GM18520 (cell line): ENCODE measurements at regions not wholly inside any gene's neighbourhood (a gene's known extent, or its start where the extent isn't known, plus 50 kb on each side); places are given as distances from the start of the nearest gene placed in this dataset.

ENCODE experiments used
- ATAC-seq: cut with Tn5 transposase; IDR thresholded peaks from one replicate; pipeline ENCODE4 v1.9.1; 2021; ENCODE audit not compliant: unreplicated experiment

GRCh38 chr3:101946906-101947305 lies 97.6 kb downstream of the NFKBIZ start:
- ATAC-seq: no peak

GRCh38 chr3:101950510-101950909 lies 101.2 kb downstream of the NFKBIZ start:
- peak; percentile 81 for ATAC-seq

- ATAC-seq: peak; percentile 14
These were observed 101.8 kb downstream of the NFKBIZ start for GRCh38 chr3:101950985-101951733.

GRCh38 chr3:101954361-101954760 lies 105.0 kb downstream of the NFKBIZ start:
- no peak for ATAC-seq

- no peak for ATAC-seq
These were observed 105.6 kb downstream of the NFKBIZ start for GRCh38 chr3:101954936-101955335.

- ATAC-seq: no peak
These were observed 112.7 kb downstream of the NFKBIZ start for GRCh38 chr3:101962055-101962454.

GRCh38 chr3:101963902-101964362 lies 114.6 kb downstream of the NFKBIZ start:
- ATAC-seq: no peak

- no peak for ATAC-seq
These were observed 115.5 kb downstream of the NFKBIZ start for GRCh38 chr3:101964861-101965260.

- ATAC-seq: no peak
These were observed 116.9 kb downstream of the NFKBIZ start for GRCh38 chr3:101966226-101966625.

- ATAC-seq: no peak
These were observed 120.9 kb downstream of the NFKBIZ start for GRCh38 chr3:101970212-101970611.

GRCh38 chr3:101970905-101971304 lies 121.6 kb downstream of the NFKBIZ start:
- no peak for ATAC-seq

GRCh38 chr3:101972430-101973162 lies 123.3 kb downstream of the NFKBIZ start:
- ATAC-seq: no peak

GRCh38 chr3:101973163-101973505 lies 123.8 kb downstream of the NFKBIZ start:
- no peak for ATAC-seq

GRCh38 chr3:101975415-101975814 lies 126.1 kb downstream of the NFKBIZ start:
- peak; percentile 30 for ATAC-seq

GRCh38 chr3:101976473-101976872 lies 127.2 kb downstream of the NFKBIZ start:
- ATAC-seq: peak; percentile 87

GRCh38 chr3:101978348-101978747 lies 129.0 kb downstream of the NFKBIZ start:
- ATAC-seq: no peak

GRCh38 chr3:101979033-101979432 lies 129.7 kb downstream of the NFKBIZ start:
- ATAC-seq: no peak

- ATAC-seq: no peak
These were observed 135.0 kb downstream of the NFKBIZ start for GRCh38 chr3:101984356-101984755.

GRCh38 chr3:101988596-101988995 lies 139.3 kb downstream of the NFKBIZ start:
- ATAC-seq: no peak

- ATAC-seq: no peak
These were observed 140.4 kb downstream of the NFKBIZ start for GRCh38 chr3:101989578-101990200.

GRCh38 chr3:101992863-101993262 lies 143.5 kb downstream of the NFKBIZ start:
- no peak for ATAC-seq

GRCh38 chr3:101994386-101994785 lies 145.1 kb downstream of the NFKBIZ start:
- ATAC-seq: no peak
